HG02763 (cell line): ENCODE measurements at regions not wholly inside any gene's neighbourhood (a gene's known extent, or its start where the extent isn't known, plus 50 kb on each side); places are given as distances from the start of the nearest gene placed in this dataset.
"Not testable (repeated sequence)": the region's sequence is repeated elsewhere in the genome, so short reads cannot be mapped to it uniquely, and the experiment has no call there.

Source experiments
- ATAC-seq: cut with Tn5 transposase; IDR thresholded peaks from one replicate; pipeline ENCODE4 v1.9.1; 2021; ENCODE audit warnings: mild to moderate bottlenecking, moderate library complexity; ENCODE audit not compliant: unreplicated experiment

- ATAC-seq = no peak
Observed at GRCh38 chr22:49475253-49475652, 352.4 kb downstream of the BRD1 start.

- ATAC-seq = no peak
Observed at GRCh38 chr22:49473286-49473685, 354.4 kb downstream of the BRD1 start.

- no peak for ATAC-seq
Observed at GRCh38 chr22:49470741-49471503, 356.8 kb downstream of the BRD1 start.

- no peak for ATAC-seq
Observed at GRCh38 chr22:49469896-49470740, 357.6 kb downstream of the BRD1 start.

- ATAC-seq = no peak
Observed at GRCh38 chr22:49468487-49469198, 359.0 kb downstream of the BRD1 start.

GRCh38 chr22:49466878-49467595, 360.6 kb downstream of the BRD1 start:
- no peak for ATAC-seq

GRCh38 chr22:49464037-49464436, 363.6 kb downstream of the BRD1 start:
- no peak for ATAC-seq

- ATAC-seq = no peak
Observed at GRCh38 chr22:49462795-49463194, 364.9 kb downstream of the BRD1 start.

- no peak for ATAC-seq
Observed at GRCh38 chr22:49462291-49462690, 365.4 kb downstream of the BRD1 start.

GRCh38 chr22:49461674-49462073, 366.0 kb downstream of the BRD1 start:
- ATAC-seq = no peak

- ATAC-seq = no peak
Observed at GRCh38 chr22:49460592-49461281, 366.9 kb downstream of the BRD1 start.

GRCh38 chr22:49460091-49460490, 367.6 kb downstream of the BRD1 start:
- ATAC-seq = no peak

- ATAC-seq = no peak
Observed at GRCh38 chr22:49458708-49459099, 369.0 kb downstream of the BRD1 start.

- no peak for ATAC-seq
Observed at GRCh38 chr22:49457946-49458707, 369.5 kb downstream of the BRD1 start.

- no peak for ATAC-seq
Observed at GRCh38 chr22:49457146-49457545, 370.5 kb downstream of the BRD1 start.

- ATAC-seq = no peak
Observed at GRCh38 chr22:49455595-49455994, 372.1 kb downstream of the BRD1 start.

- no peak for ATAC-seq
Observed at GRCh38 chr22:49454726-49455125, 372.9 kb downstream of the BRD1 start.

GRCh38 chr22:49453771-49454170, 373.9 kb downstream of the BRD1 start:
- no peak for ATAC-seq

GRCh38 chr22:49453019-49453418, 374.7 kb downstream of the BRD1 start:
- ATAC-seq = not testable (repeated sequence)
